OCI-LY7 (cell line): ENCODE measurements at regions not wholly inside any gene's neighbourhood (a gene's known extent, or its start where the extent isn't known, plus 50 kb on each side); places are given as distances from the start of the nearest gene placed in this dataset.

ENCODE experiments used
- EZH2phosphoT487 ChIP-seq: fragments of 200-600 bp; sonication (generic); IDR thresholded peaks from 2 replicates; pipeline ENCODE4 v1.6.1; 2018; ENCODE audit warnings: low read depth, borderline replicate concordance, mild to moderate bottlenecking, mixed run types, antibody characterized with exemption, low read length, moderate library complexity, mixed read lengths
- TF ChIP-seq, protein P1 (sequence below): fragments of 200-600 bp; sonication (generic); conservative IDR thresholded peaks from 2 replicates; pipeline ENCODE4 v1.5.1; 2014; ENCODE audit warnings: mild to moderate bottlenecking, antibody characterized with exemption, low read length, moderate library complexity, mixed read lengths

DNA sequence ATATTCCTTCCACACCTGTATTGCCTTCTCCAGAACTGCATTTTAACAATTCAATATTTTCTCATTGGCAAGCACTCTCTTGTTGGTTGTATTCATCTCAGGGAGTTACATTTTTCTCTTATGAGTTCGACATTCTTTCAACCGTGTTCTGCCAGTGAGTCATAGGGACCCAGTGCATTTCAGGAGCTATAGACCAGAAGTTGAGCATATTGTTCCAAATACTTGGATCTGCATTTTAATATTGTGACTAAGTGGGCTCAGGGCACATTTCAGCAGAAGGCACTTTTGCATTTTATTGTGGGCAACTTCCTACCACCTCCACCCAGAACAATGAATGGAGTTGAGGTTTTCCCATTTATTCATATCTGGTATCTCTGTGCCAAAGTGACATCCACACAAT, 132.8 kb downstream of the TNFSF18 start:
- TF ChIP-seq EZH2phosphoT487, result no peak
- TF ChIP-seq, protein P1, sequence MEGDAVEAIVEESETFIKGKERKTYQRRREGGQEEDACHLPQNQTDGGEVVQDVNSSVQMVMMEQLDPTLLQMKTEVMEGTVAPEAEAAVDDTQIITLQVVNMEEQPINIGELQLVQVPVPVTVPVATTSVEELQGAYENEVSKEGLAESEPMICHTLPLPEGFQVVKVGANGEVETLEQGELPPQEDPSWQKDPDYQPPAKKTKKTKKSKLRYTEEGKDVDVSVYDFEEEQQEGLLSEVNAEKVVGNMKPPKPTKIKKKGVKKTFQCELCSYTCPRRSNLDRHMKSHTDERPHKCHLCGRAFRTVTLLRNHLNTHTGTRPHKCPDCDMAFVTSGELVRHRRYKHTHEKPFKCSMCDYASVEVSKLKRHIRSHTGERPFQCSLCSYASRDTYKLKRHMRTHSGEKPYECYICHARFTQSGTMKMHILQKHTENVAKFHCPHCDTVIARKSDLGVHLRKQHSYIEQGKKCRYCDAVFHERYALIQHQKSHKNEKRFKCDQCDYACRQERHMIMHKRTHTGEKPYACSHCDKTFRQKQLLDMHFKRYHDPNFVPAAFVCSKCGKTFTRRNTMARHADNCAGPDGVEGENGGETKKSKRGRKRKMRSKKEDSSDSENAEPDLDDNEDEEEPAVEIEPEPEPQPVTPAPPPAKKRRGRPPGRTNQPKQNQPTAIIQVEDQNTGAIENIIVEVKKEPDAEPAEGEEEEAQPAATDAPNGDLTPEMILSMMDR, result no peak
